ENCODE measurements at regions not wholly inside any gene's neighbourhood (a gene's known extent, or its start where the extent isn't known, plus 50 kb on each side); places are given as distances from the start of the nearest gene placed in this dataset.
"Not testable (repeated sequence)": the region's sequence is repeated elsewhere in the genome, so short reads cannot be mapped to it uniquely, and the experiment has no call there.

GRCh38 chr2:125797192-125797591 is 858.8 kb upstream of the GYPC start:
- H2AFZ ChIP-seq (ENCODE audit: low read depth, low read length) = no peak overlapping the region
- no peak overlapping the region for H3K27ac ChIP-seq (ENCODE audit: low read length)
- no peaks in the 10 kb centered on the region for H3K36me3 ChIP-seq (replicated peaks; ENCODE audit: low read depth, low read length)
- H3K79me2 ChIP-seq (ENCODE audit: low read length) = no peaks in the 10 kb centered on the region
- no peak overlapping the region for H3K9ac ChIP-seq (ENCODE audit: low read length)
- H3K4me2 ChIP-seq (ENCODE audit: low read length) = no peak overlapping the region
- H3K9me3 ChIP-seq (ENCODE audit: insufficient read depth, low read length) = no peaks in the 10 kb centered on the region
- H3K4me1 ChIP-seq (ENCODE audit: low read length) = no peaks in the 10 kb centered on the region
- H4K20me1 ChIP-seq (ENCODE audit: insufficient read depth, low read length) = no peaks in the 10 kb centered on the region
- H3K4me3 ChIP-seq (ENCODE audit: low read length) = no peak overlapping the region
- TF ChIP-seq EZH2phosphoT487 (IDR thresholded peaks at IDR 0.05; ENCODE audit: low read depth) (no peak), CTCF (IDR thresholded peaks at IDR 0.05; ENCODE audit: low read depth, low read length) (no peak)
- H3K27me3 ChIP-seq (ENCODE audit: low read depth, low read length) = no peaks in the 10 kb centered on the region

- H3K9me3 ChIP-seq (ENCODE audit: insufficient read depth, low read length) = no peaks in the 10 kb centered on the region
- no peaks in the 10 kb centered on the region for H4K20me1 ChIP-seq (ENCODE audit: insufficient read depth, low read length)
Observed at GRCh38 chr2:125822746-125823145, 833.2 kb upstream of the GYPC start.

GRCh38 chr2:125825781-125826180 is 830.2 kb upstream of the GYPC start:
- not testable (repeated sequence) for H3K79me2 ChIP-seq (ENCODE audit: low read length); H3K4me1 ChIP-seq (ENCODE audit: low read length); H3K9ac ChIP-seq (ENCODE audit: low read length); H3K4me2 ChIP-seq (ENCODE audit: low read length); H3K36me3 ChIP-seq (replicated peaks; ENCODE audit: low read depth, low read length); H3K9me3 ChIP-seq (ENCODE audit: insufficient read depth, low read length); H3K4me3 ChIP-seq (ENCODE audit: low read length); H4K20me1 ChIP-seq (ENCODE audit: insufficient read depth, low read length); H3K27me3 ChIP-seq (ENCODE audit: low read depth, low read length); H3K27ac ChIP-seq (ENCODE audit: low read length); H2AFZ ChIP-seq (ENCODE audit: low read depth, low read length)

More at GRCh38 chr2:125822746-125823145, 833.2 kb upstream of the GYPC start:
- H3K4me3 ChIP-seq (ENCODE audit: low read length) = no peak overlapping the region
- H3K4me2 ChIP-seq (ENCODE audit: low read length) = no peak overlapping the region
- H3K36me3 ChIP-seq (replicated peaks; ENCODE audit: low read depth, low read length) = no peaks in the 10 kb centered on the region
- H3K27ac ChIP-seq (ENCODE audit: low read length) = no peak overlapping the region
- no peaks in the 10 kb centered on the region for H3K4me1 ChIP-seq (ENCODE audit: low read length)
- no peaks in the 10 kb centered on the region for H3K27me3 ChIP-seq (ENCODE audit: low read depth, low read length)
- no peaks in the 10 kb centered on the region for H3K79me2 ChIP-seq (ENCODE audit: low read length)
- H3K9ac ChIP-seq (ENCODE audit: low read length) = no peak overlapping the region
- H2AFZ ChIP-seq (ENCODE audit: low read depth, low read length) = no peak overlapping the region
- TF ChIP-seq CTCF (IDR thresholded peaks at IDR 0.05; ENCODE audit: low read depth, low read length) (no peak), EZH2phosphoT487 (IDR thresholded peaks at IDR 0.05; ENCODE audit: low read depth) (no peak)

GRCh38 chr2:125837128-125837527 is 818.8 kb upstream of the GYPC start:
- Histone ChIP-seq H2AFZ (ENCODE audit: low read depth, low read length) (no peak overlapping the region), H3K79me2 (ENCODE audit: low read length) (no peaks in the 10 kb centered on the region), H3K27me3 (ENCODE audit: low read depth, low read length) (no peaks in the 10 kb centered on the region), H3K9me3 (ENCODE audit: insufficient read depth, low read length) (no peaks in the 10 kb centered on the region), H3K4me2 (ENCODE audit: low read length) (no peak overlapping the region), H3K27ac (ENCODE audit: low read length) (no peak overlapping the region), H3K36me3 (replicated peaks; ENCODE audit: low read depth, low read length) (no peaks in the 10 kb centered on the region), H4K20me1 (ENCODE audit: insufficient read depth, low read length) (no peaks in the 10 kb centered on the region), H3K4me3 (ENCODE audit: low read length) (no peak overlapping the region), H3K9ac (ENCODE audit: low read length) (no peak overlapping the region), H3K4me1 (ENCODE audit: low read length) (no peaks in the 10 kb centered on the region)
- TF ChIP-seq EZH2phosphoT487 (IDR thresholded peaks at IDR 0.05; ENCODE audit: low read depth) = no peak
- TF ChIP-seq CTCF (IDR thresholded peaks at IDR 0.05; ENCODE audit: low read depth, low read length) = no peak

GRCh38 chr2:125837611-125838010 is 818.3 kb upstream of the GYPC start:
- Histone ChIP-seq H3K4me2 (ENCODE audit: low read length) (no peak overlapping the region), H2AFZ (ENCODE audit: low read depth, low read length) (no peak overlapping the region), H3K9ac (ENCODE audit: low read length) (no peak overlapping the region), H3K36me3 (replicated peaks; ENCODE audit: low read depth, low read length) (no peaks in the 10 kb centered on the region), H3K4me1 (ENCODE audit: low read length) (no peaks in the 10 kb centered on the region), H3K4me3 (ENCODE audit: low read length) (no peak overlapping the region), H3K27me3 (ENCODE audit: low read depth, low read length) (no peaks in the 10 kb centered on the region), H3K79me2 (ENCODE audit: low read length) (no peaks in the 10 kb centered on the region), H3K27ac (ENCODE audit: low read length) (no peak overlapping the region), H4K20me1 (ENCODE audit: insufficient read depth, low read length) (no peaks in the 10 kb centered on the region), H3K9me3 (ENCODE audit: insufficient read depth, low read length) (no peaks in the 10 kb centered on the region)
- no peak for TF ChIP-seq EZH2phosphoT487 (IDR thresholded peaks at IDR 0.05; ENCODE audit: low read depth)
- no peak for TF ChIP-seq CTCF (IDR thresholded peaks at IDR 0.05; ENCODE audit: low read depth, low read length)
